Activated CD8-positive, alpha-beta memory T cell treated with anti-CD3 and anti-CD28 coated beads, Interleukin-2, amount 10 ng/mL, durations not matched to agents 7 days and 5 days (primary cell): ENCODE measurements at regions not wholly inside any gene's neighbourhood (a gene's known extent, or its start where the extent isn't known, plus 50 kb on each side); places are given as distances from the start of the nearest gene placed in this dataset.
"Not testable (repeated sequence)": the region's sequence is repeated elsewhere in the genome, so short reads cannot be mapped to it uniquely, and the experiment has no call there.

ENCODE experiments used
- ATAC-seq: fragments of 150-1000 bp; cut with Tn5 transposase; one replicate; pipeline ENCODE4 v1.10.0; 2021; ENCODE audit warnings: moderate library complexity
- CTCF ChIA-PET: fragments of 350-600 bp; sonication (Branson Sonifier 250); formaldehyde crosslinking; loops from one replicate; lab custom pipeline; 2021; ENCODE audit warnings: antibody characterized with exemption; lab: Charles Lee
- DNase-seq: peaks from one replicate; pipeline ENCODE4 v3.0.0-alpha.2; 2020
- H3K27ac Mint-ChIP-seq: one replicate; pipeline ENCODE4 v1.8.0; 2021; ENCODE audit warnings: mild to moderate bottlenecking, mixed read lengths
- H3K27me3 Mint-ChIP-seq: one replicate; pipeline ENCODE4 v1.8.0; 2021; ENCODE audit warnings: mixed read lengths
- H3K36me3 Mint-ChIP-seq: one replicate; pipeline ENCODE4 v1.8.0; 2021; ENCODE audit warnings: mild to moderate bottlenecking, mixed read lengths
- H3K4me1 Mint-ChIP-seq: one replicate; pipeline ENCODE4 v1.8.0; 2021; ENCODE audit warnings: mixed read lengths
- H3K4me3 Mint-ChIP-seq: one replicate; pipeline ENCODE4 v1.8.0; 2021; ENCODE audit warnings: mild to moderate bottlenecking, moderate library complexity, mixed read lengths
- H3K9me3 Mint-ChIP-seq: one replicate; pipeline ENCODE4 v1.8.0; 2022; ENCODE audit warnings: low read depth, mixed read lengths

- Mint-ChIP-seq H3K27me3 (no peaks in the 10 kb centered on the region), H3K27ac (no peak overlapping the region), H3K36me3 (no peaks in the 10 kb centered on the region), H3K4me3 (no peak overlapping the region), H3K9me3 (peaks cover 2% of the 10 kb centered on the region), H3K4me1 (no peaks in the 10 kb centered on the region)
- CTCF ChIA-PET = no interaction called here
- DNase-seq = no peak
- no peak for ATAC-seq
These were observed 102.1 kb downstream of the SHCBP1 start for GRCh38 chr16:46519063-46519462.

GRCh38 chr16:46496701-46497100 lies 124.5 kb downstream of the SHCBP1 start:
- H3K36me3 Mint-ChIP-seq = no peaks in the 10 kb centered on the region
- H3K27me3 Mint-ChIP-seq = no peaks in the 10 kb centered on the region
- H3K9me3 Mint-ChIP-seq = no peaks in the 10 kb centered on the region
- ATAC-seq (no peak), DNase-seq (no peak)
- no peak overlapping the region for H3K27ac Mint-ChIP-seq
- no peaks in the 10 kb centered on the region for H3K4me1 Mint-ChIP-seq
- H3K4me3 Mint-ChIP-seq = no peak overlapping the region
- CTCF ChIA-PET = interaction anchor here (1.0 kb wide), 1 partner anchor 14 kb away, joined by 3 read pairs; no protein-coding TSS in a partner anchor

GRCh38 chr16:46482895-46483294 lies 138.3 kb downstream of the SHCBP1 start:
- H3K4me3 Mint-ChIP-seq = no peak overlapping the region
- no peaks in the 10 kb centered on the region for H3K27me3 Mint-ChIP-seq
- H3K4me1 Mint-ChIP-seq = no peaks in the 10 kb centered on the region
- H3K27ac Mint-ChIP-seq = no peak overlapping the region
- H3K9me3 Mint-ChIP-seq = peaks cover 13% of the 10 kb centered on the region
- no peak for ATAC-seq
- H3K36me3 Mint-ChIP-seq = no peaks in the 10 kb centered on the region
- DNase-seq = no peak
- CTCF ChIA-PET = interaction anchor here (1.3 kb wide), 1 partner anchor 17 kb away, joined by 3 read pairs; no protein-coding TSS in a partner anchor

- CTCF ChIA-PET = no interaction called here
- Mint-ChIP-seq H3K27ac (no peak overlapping the region), H3K9me3 (peaks cover 34% of the 10 kb centered on the region), H3K36me3 (peaks cover 3% of the 10 kb centered on the region), H3K4me1 (no peaks in the 10 kb centered on the region), H3K4me3 (no peak overlapping the region), H3K27me3 (no peaks in the 10 kb centered on the region)
- ATAC-seq (no peak), DNase-seq (no peak)
These were observed 154.9 kb downstream of the SHCBP1 start for GRCh38 chr16:46466239-46466638.

GRCh38 chr16:46454801-46455200 lies 166.4 kb downstream of the SHCBP1 start:
- H3K9me3 Mint-ChIP-seq, DNase-seq, H3K36me3 Mint-ChIP-seq, CTCF ChIA-PET, H3K27me3 Mint-ChIP-seq, H3K27ac Mint-ChIP-seq, ATAC-seq, H3K4me1 Mint-ChIP-seq, H3K4me3 Mint-ChIP-seq: not testable (repeated sequence)

- Mint-ChIP-seq H3K27me3 (peaks cover 6% of the 10 kb centered on the region), H3K9me3 (peaks cover 7% of the 10 kb centered on the region), H3K27ac (peak overlapping the region; percentile 70), H3K4me3 (no peak overlapping the region), H3K36me3 (peaks cover 2% of the 10 kb centered on the region), H3K4me1 (no peaks in the 10 kb centered on the region)
- CTCF ChIA-PET = no interaction called here
- no peak for ATAC-seq
- DNase-seq = no peak
These were observed 192.8 kb downstream of the SHCBP1 start for GRCh38 chr16:46428108-46429061.

- Mint-ChIP-seq H3K27me3 (peaks cover 6% of the 10 kb centered on the region), H3K9me3 (peaks cover 7% of the 10 kb centered on the region), H3K4me3 (no peak overlapping the region), H3K4me1 (no peaks in the 10 kb centered on the region), H3K36me3 (peaks cover 2% of the 10 kb centered on the region), H3K27ac (no peak overlapping the region)
- DNase-seq = no peak
- CTCF ChIA-PET = no interaction called here
- no peak for ATAC-seq
These were observed 193.7 kb downstream of the SHCBP1 start for GRCh38 chr16:46427340-46428107.

GRCh38 chr16:46426336-46426735 lies 194.8 kb downstream of the SHCBP1 start:
- Mint-ChIP-seq H3K4me1 (no peaks in the 10 kb centered on the region), H3K36me3 (peaks cover 2% of the 10 kb centered on the region), H3K4me3 (no peak overlapping the region), H3K27me3 (peaks cover 6% of the 10 kb centered on the region), H3K27ac (no peak overlapping the region), H3K9me3 (peaks cover 14% of the 10 kb centered on the region)
- CTCF ChIA-PET = no interaction called here
- DNase-seq (no peak), ATAC-seq (no peak)

GRCh38 chr16:46404028-46404427 lies 217.2 kb downstream of the SHCBP1 start:
- CTCF ChIA-PET = no interaction called here
- no peak overlapping the region for H3K4me3 Mint-ChIP-seq
- H3K27me3 Mint-ChIP-seq = no peaks in the 10 kb centered on the region
- H3K27ac Mint-ChIP-seq = no peak overlapping the region
- no peaks in the 10 kb centered on the region for H3K4me1 Mint-ChIP-seq
- H3K36me3 Mint-ChIP-seq = peaks cover 2% of the 10 kb centered on the region
- ATAC-seq (no peak), DNase-seq (no peak)
- peaks cover 12% of the 10 kb centered on the region for H3K9me3 Mint-ChIP-seq

GRCh38 chr16:46398559-46398958 lies 222.6 kb downstream of the SHCBP1 start:
- H3K4me3 Mint-ChIP-seq, H3K9me3 Mint-ChIP-seq, H3K27me3 Mint-ChIP-seq, H3K36me3 Mint-ChIP-seq, ATAC-seq, H3K4me1 Mint-ChIP-seq, CTCF ChIA-PET, DNase-seq, H3K27ac Mint-ChIP-seq: not testable (repeated sequence)

GRCh38 chr16:46396883-46397270 lies 224.3 kb downstream of the SHCBP1 start:
- H3K36me3 Mint-ChIP-seq, CTCF ChIA-PET, H3K9me3 Mint-ChIP-seq, H3K27ac Mint-ChIP-seq, DNase-seq, H3K4me3 Mint-ChIP-seq, H3K4me1 Mint-ChIP-seq, ATAC-seq, H3K27me3 Mint-ChIP-seq: not testable (repeated sequence)

- H3K27me3 Mint-ChIP-seq, H3K4me1 Mint-ChIP-seq, CTCF ChIA-PET, DNase-seq, H3K4me3 Mint-ChIP-seq, ATAC-seq, H3K9me3 Mint-ChIP-seq, H3K36me3 Mint-ChIP-seq, H3K27ac Mint-ChIP-seq: not testable (repeated sequence)
These were observed 224.9 kb downstream of the SHCBP1 start for GRCh38 chr16:46396131-46396882.

GRCh38 chr16:46395391-46395921 lies 225.7 kb downstream of the SHCBP1 start:
- H3K27me3 Mint-ChIP-seq, H3K4me1 Mint-ChIP-seq, CTCF ChIA-PET, DNase-seq, H3K27ac Mint-ChIP-seq, ATAC-seq, H3K36me3 Mint-ChIP-seq, H3K4me3 Mint-ChIP-seq: not testable (repeated sequence)
- H3K9me3 Mint-ChIP-seq = peaks cover 10% of the 10 kb centered on the region
